IMR-90 (cell line): ENCODE measurements at regions not wholly inside any gene's neighbourhood (a gene's known extent, or its start where the extent isn't known, plus 50 kb on each side); places are given as distances from the start of the nearest gene placed in this dataset.

Source experiments
- ATAC-seq: fragments of 200-7000 bp; cut with Tn5 transposase; 2 replicates; pipeline ENCODE4 v1.9.1; 2020; ENCODE audit warnings: low read depth, mild to moderate bottlenecking, moderate library complexity
- BruUV-seq: library from RNA; stranded (reverse); fragments of 400-500 nt; replicated peaks from 2 replicates; lab custom pipeline; 2021; lab: Mats Ljungman, UMichigan
- CTCF ChIA-PET: fragments of 300-600 bp; formaldehyde crosslinking; extraction: SDS; loops from one replicate; lab custom pipeline; 2021; ENCODE audit warnings: antibody characterized with exemption; lab: Yijun Ruan, JAX
- POLR2A ChIA-PET: fragments of 300-600 bp; sonication (Branson Sonifier 250); formaldehyde crosslinking; loops from one replicate; lab custom pipeline; 2022; ENCODE audit warnings: antibody characterized with exemption; ENCODE audit not compliant: unreplicated experiment; lab: Charles Lee
- DNase-seq: peaks from one replicate; pipeline ENCODE4 v3.0.0; 2013
- H2AFZ ChIP-seq: replicated peaks from 2 replicates; pipeline ENCODE3; 2013; ENCODE audit warnings: low read length, mild to moderate bottlenecking; ENCODE audit not compliant: poor library complexity
- H2AK5ac ChIP-seq: 2 replicates; pipeline ENCODE4 v1.6.1; 2013; ENCODE audit warnings: low read depth, low read length, inconsistent platforms
- H2AK9ac ChIP-seq: replicated peaks from 2 replicates; pipeline ENCODE3; 2013; ENCODE audit warnings: mild to moderate bottlenecking, low read depth, low read length, moderate library complexity; ENCODE audit not compliant: poor library complexity
- H2BK120ac ChIP-seq: 2 replicates; pipeline ENCODE4 v1.6.1; 2013; ENCODE audit warnings: low read depth, low read length, inconsistent platforms
- H2BK15ac ChIP-seq: 3 replicates; pipeline ENCODE4 v1.6.1; 2013; ENCODE audit warnings: low read depth, low read length, inconsistent platforms
- H2BK20ac ChIP-seq: 2 replicates; pipeline ENCODE4 v1.6.1; 2013; ENCODE audit warnings: low read depth, mild to moderate bottlenecking, inconsistent platforms, low read length, moderate library complexity
- H2BK5ac ChIP-seq: 2 replicates; pipeline ENCODE4 v1.6.1; 2013; ENCODE audit warnings: mild to moderate bottlenecking, low read depth, low read length, inconsistent platforms; ENCODE audit not compliant: poor library complexity, severe bottlenecking
- H3K14ac ChIP-seq: replicated peaks from 2 replicates; pipeline ENCODE4 v1.6.1; 2013; ENCODE audit warnings: low read depth, low read length, inconsistent platforms
- H3K18ac ChIP-seq: 2 replicates; pipeline ENCODE4 v1.6.1; 2013; ENCODE audit warnings: low read depth, low read length, control low read depth
- H3K23ac ChIP-seq: 2 replicates; pipeline ENCODE4 v1.6.1; 2013; ENCODE audit warnings: low read depth, low read length, inconsistent platforms
- H3K27ac ChIP-seq: 2 replicates; pipeline ENCODE4 v1.5.1; 2013; ENCODE audit warnings: mild to moderate bottlenecking, control low read depth, low read length; ENCODE audit not compliant: insufficient read depth
- H3K27me3 ChIP-seq: 2 replicates; pipeline ENCODE4 v1.6.1; 2013; ENCODE audit warnings: low read length; ENCODE audit not compliant: control insufficient read depth, insufficient read depth
- H3K36me3 ChIP-seq: 2 replicates; pipeline ENCODE4 v1.6.1; 2013; ENCODE audit warnings: low read length, mixed read lengths; ENCODE audit not compliant: control insufficient read depth, insufficient read depth
- H3K4ac ChIP-seq: 2 replicates; pipeline ENCODE4 v1.6.1; 2013; ENCODE audit warnings: low read depth, low read length, inconsistent platforms
- H3K4me1 ChIP-seq: 2 replicates; pipeline ENCODE4 v1.6.1; 2013; ENCODE audit warnings: low read length, mixed read lengths; ENCODE audit not compliant: control insufficient read depth, insufficient read depth
- H3K4me2 ChIP-seq: 2 replicates; pipeline ENCODE4 v1.6.1; 2013; ENCODE audit warnings: low read depth, mild to moderate bottlenecking, control low read depth, low read length, moderate library complexity
- H3K4me3 ChIP-seq: 2 replicates; pipeline ENCODE4 v1.5.1; 2013; ENCODE audit warnings: low read depth, mild to moderate bottlenecking, control low read depth, low read length, moderate library complexity; ENCODE audit not compliant: insufficient read depth
- H3K56ac ChIP-seq: 2 replicates; pipeline ENCODE4 v1.6.1; 2013; ENCODE audit warnings: low read length, inconsistent platforms; ENCODE audit not compliant: insufficient read depth; ENCODE audit errors: extremely low read depth
- H3K79me1 ChIP-seq, 2 experiments: 2 replicates each; pipeline ENCODE4 v1.6.1; 2013; ENCODE audit warnings: low read length in 2 of 2, inconsistent platforms in 1 of 2, low read depth in 1 of 2
- H3K9ac ChIP-seq: 2 replicates; pipeline ENCODE4 v1.6.1; 2013; ENCODE audit warnings: low read depth, low read length, control low read depth
- H3K9me1 ChIP-seq: 2 replicates; pipeline ENCODE4 v1.6.1; 2013; ENCODE audit warnings: low read length, inconsistent platforms; ENCODE audit not compliant: insufficient read depth
- H3K9me3 ChIP-seq: 2 replicates; pipeline ENCODE4 v1.6.1; 2013; ENCODE audit warnings: low read length; ENCODE audit not compliant: control insufficient read depth, insufficient read depth
- H4K20me1 ChIP-seq: 2 replicates; pipeline ENCODE4 v1.6.1; 2013; ENCODE audit warnings: low read length, inconsistent platforms; ENCODE audit not compliant: insufficient read depth
- H4K5ac ChIP-seq: 2 replicates; pipeline ENCODE4 v1.6.1; 2013; ENCODE audit warnings: mild to moderate bottlenecking, low read depth, low read length, control low read depth
- H4K8ac ChIP-seq, 2 experiments: 2 replicates each; pipeline ENCODE4 v1.6.1; 2013; ENCODE audit warnings: low read depth in 2 of 2, low read length in 2 of 2, control low read depth in 1 of 2, inconsistent platforms in 1 of 2
- H4K91ac ChIP-seq: 2 replicates; pipeline ENCODE4 v1.6.1; 2013; ENCODE audit warnings: low read depth, low read length, inconsistent platforms; ENCODE audit not compliant: insufficient read depth
- CHD1 ChIP-seq: IDR thresholded peaks from 2 replicates; pipeline ENCODE4 v1.6.1; 2012; ENCODE audit warnings: low read depth, low read length, improper control_type of control experiment
- FOS ChIP-seq: fragments of 150-350 bp; IDR thresholded peaks from 2 replicates; pipeline ENCODE4 v1.6.1; 2016; ENCODE audit warnings: low read depth, low read length
- WGBS, 2 experiments: methylation state at CpG; one replicate each; pipeline versions ENCODE4 v1.1.5 to v1.1.7; 2013; ENCODE audit warnings: missing lambda C conversion rate in 2 of 2; ENCODE audit not compliant: insufficient read length in 1 of 2; ENCODE audit errors: extremely low coverage in 2 of 2; 5-methylcytosine and 5-hydroxymethylcytosine counted together
- dilution Hi-C: fragments of 300-500 bp; cut with HindIII; formaldehyde crosslinking; loops from one replicate; pipeline ENCODE4 v1.14.3; 2018; ENCODE audit warnings: low sequenced_read_pairs; ENCODE audit not compliant: unreplicated experiment
- in situ Hi-C: fragments of 300-500 bp; cut with MboI; formaldehyde crosslinking; loops from 3 replicates; pipeline ENCODE4 v1.14.3; 2019; ENCODE audit warnings: low sequenced_read_pairs, inconsistent platforms, mixed read lengths
- intact Hi-C: fragments of 100-400 bp; cut with micrococcal nuclease; formaldehyde crosslinking; loops from 2 replicates; pipeline ENCODE4 v1.10.0; 2022

DNA sequence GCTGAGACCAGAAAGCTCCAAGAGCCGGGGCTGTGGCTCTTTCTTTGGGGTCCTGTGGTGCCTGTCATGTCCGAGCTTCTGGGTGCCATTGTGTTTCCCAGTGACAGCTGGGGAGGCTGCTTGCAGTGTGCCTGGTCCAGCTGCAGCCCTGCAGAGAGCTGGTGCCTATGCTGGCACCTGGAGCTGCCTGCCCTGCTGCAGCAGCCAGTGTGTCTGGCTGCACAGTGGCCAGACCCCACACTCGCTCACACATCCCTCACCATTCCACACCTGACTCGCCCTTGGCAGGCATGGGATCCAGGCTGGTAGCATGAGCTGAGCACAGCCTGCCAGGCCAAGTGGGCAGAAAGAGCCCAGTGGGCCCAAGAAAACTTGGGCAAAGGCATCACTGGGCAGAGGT is 635.1 kb upstream of the SEMA3D start:
- intact Hi-C loops, result no loop called here
- Histone ChIP-seq H2AFZ (no peak overlapping the region), H3K4ac (no peak overlapping the region), H3K4me1 (no peaks in the 10 kb centered on the region), H4K5ac (no peak overlapping the region), H3K56ac (no peak overlapping the region), H3K23ac (no peak overlapping the region), H2AK9ac (no peak overlapping the region), H2BK20ac (no peak overlapping the region), H4K20me1 (no peaks in the 10 kb centered on the region), H3K9me3 (no peaks in the 10 kb centered on the region), H3K9me1 (no peaks in the 10 kb centered on the region), H4K91ac (no peak overlapping the region), H2AK5ac (no peak overlapping the region), H2BK120ac (no peak overlapping the region), H3K27me3 (no peaks in the 10 kb centered on the region), H3K79me1 (no peaks in the 10 kb centered on the region), H2BK5ac (no peak overlapping the region), H4K8ac (no peak overlapping the region), H3K27ac (no peak overlapping the region), H3K9ac (no peak overlapping the region), H3K4me3 (no peak overlapping the region), H3K14ac (no peak overlapping the region), H2BK15ac (no peak overlapping the region), H3K36me3 (no peaks in the 10 kb centered on the region), H3K18ac (no peak overlapping the region), H3K4me2 (no peak overlapping the region)
- no TSS peak for BruUV-seq
- in situ Hi-C loops, result no loop called here
- 60% methylated on average over 1 of the region's 4 CpGs; no CpG with 5 or more reads in 1 of the 2 experiments for WGBS, 2 experiments
- ChIA-PET POLR2A (no interaction called here), CTCF (no interaction called here)
- TF ChIP-seq FOS, result no peak
- TF ChIP-seq CHD1, result no peak
- DNase-seq (no peak), ATAC-seq (no peak)
- dilution Hi-C loops, result no loop called here
